ENCODE measurements at regions not wholly inside any gene's neighbourhood (a gene's known extent, or its start where the extent isn't known, plus 50 kb on each side); places are given as distances from the start of the nearest gene placed in this dataset.

GRCh38 chr7:46135557-46135956 is 214.5 kb upstream of the IGFBP3 start:
- Mint-ChIP-seq H3K9me3 (no peaks in the 10 kb centered on the region), H3K4me1 (no peaks in the 10 kb centered on the region)
- no peak for ATAC-seq (ENCODE audit: low read depth)

GRCh38 chr7:46134795-46135194 is 213.7 kb upstream of the IGFBP3 start:
- Mint-ChIP-seq H3K27ac (no peak overlapping the region), H3K36me3 (no peaks in the 10 kb centered on the region), H3K4me3 (no peak overlapping the region), H3K4me1 (no peaks in the 10 kb centered on the region), H3K27me3 (no peaks in the 10 kb centered on the region), H3K9me3 (no peaks in the 10 kb centered on the region)
- no peak for DNase-seq (ENCODE audit: low spot score in 2 of 2)
- no peak for ATAC-seq (ENCODE audit: low read depth)

More at GRCh38 chr7:46135557-46135956, 214.5 kb upstream of the IGFBP3 start:
- Mint-ChIP-seq H3K4me3 (no peak overlapping the region), H3K36me3 (no peaks in the 10 kb centered on the region), H3K27me3 (no peaks in the 10 kb centered on the region), H3K27ac (no peak overlapping the region)
- no peak for DNase-seq (ENCODE audit: low spot score in 2 of 2)

- ATAC-seq (ENCODE audit: low read depth) (no peak), DNase-seq (ENCODE audit: low spot score in 2 of 2) (no peak)
- no peaks in the 10 kb centered on the region for H3K36me3 Mint-ChIP-seq
- no peaks in the 10 kb centered on the region for H3K4me1 Mint-ChIP-seq
- H3K27me3 Mint-ChIP-seq: no peaks in the 10 kb centered on the region
- H3K27ac Mint-ChIP-seq: no peak overlapping the region
- no peaks in the 10 kb centered on the region for H3K9me3 Mint-ChIP-seq
- H3K4me3 Mint-ChIP-seq: no peak overlapping the region
These were observed 213.3 kb upstream of the IGFBP3 start for GRCh38 chr7:46134385-46134784.

- no peaks in the 10 kb centered on the region for H3K27me3 Mint-ChIP-seq
- no peak for ATAC-seq (ENCODE audit: low read depth)
- H3K36me3 Mint-ChIP-seq: no peaks in the 10 kb centered on the region
- H3K4me3 Mint-ChIP-seq: no peak overlapping the region
- H3K4me1 Mint-ChIP-seq: no peaks in the 10 kb centered on the region
- no peak for DNase-seq (ENCODE audit: low spot score in 2 of 2)
- no peaks in the 10 kb centered on the region for H3K9me3 Mint-ChIP-seq
- no peak overlapping the region for H3K27ac Mint-ChIP-seq
These were observed 212.7 kb upstream of the IGFBP3 start for GRCh38 chr7:46133751-46134150.

GRCh38 chr7:46133072-46133471 is 212.0 kb upstream of the IGFBP3 start:
- Mint-ChIP-seq H3K4me3 (no peak overlapping the region), H3K27ac (no peak overlapping the region), H3K4me1 (no peaks in the 10 kb centered on the region), H3K9me3 (no peaks in the 10 kb centered on the region), H3K36me3 (no peaks in the 10 kb centered on the region), H3K27me3 (no peaks in the 10 kb centered on the region)
- ATAC-seq (ENCODE audit: low read depth) (no peak), DNase-seq (ENCODE audit: low spot score in 2 of 2) (no peak)

GRCh38 chr7:46131916-46132795 is 211.1 kb upstream of the IGFBP3 start:
- Mint-ChIP-seq H3K36me3 (no peaks in the 10 kb centered on the region), H3K27me3 (no peaks in the 10 kb centered on the region), H3K4me3 (no peak overlapping the region), H3K27ac (no peak overlapping the region), H3K9me3 (no peaks in the 10 kb centered on the region), H3K4me1 (no peaks in the 10 kb centered on the region)
- no peak for ATAC-seq (ENCODE audit: low read depth)
- DNase-seq (ENCODE audit: low spot score in 2 of 2): no peak

- Mint-ChIP-seq H3K4me1 (no peaks in the 10 kb centered on the region), H3K27me3 (no peaks in the 10 kb centered on the region), H3K27ac (no peak overlapping the region), H3K9me3 (no peaks in the 10 kb centered on the region), H3K36me3 (no peaks in the 10 kb centered on the region), H3K4me3 (no peak overlapping the region)
- DNase-seq (ENCODE audit: low spot score in 2 of 2) (no peak), ATAC-seq (ENCODE audit: low read depth) (no peak)
These were observed 208.8 kb upstream of the IGFBP3 start for GRCh38 chr7:46129831-46130230.

GRCh38 chr7:46127814-46128213 is 206.7 kb upstream of the IGFBP3 start:
- Mint-ChIP-seq H3K9me3 (no peaks in the 10 kb centered on the region), H3K4me1 (no peaks in the 10 kb centered on the region), H3K36me3 (no peaks in the 10 kb centered on the region), H3K27me3 (peaks cover 2% of the 10 kb centered on the region), H3K27ac (no peak overlapping the region), H3K4me3 (no peak overlapping the region)
- DNase-seq (ENCODE audit: low spot score in 2 of 2) (no peak), ATAC-seq (ENCODE audit: low read depth) (no peak)

GRCh38 chr7:46126675-46127300 is 205.7 kb upstream of the IGFBP3 start:
- Mint-ChIP-seq H3K27me3 (peaks cover 2% of the 10 kb centered on the region), H3K4me1 (no peaks in the 10 kb centered on the region), H3K36me3 (no peaks in the 10 kb centered on the region), H3K4me3 (no peak overlapping the region), H3K9me3 (no peaks in the 10 kb centered on the region), H3K27ac (no peak overlapping the region)
- ATAC-seq (ENCODE audit: low read depth) (no peak), DNase-seq (ENCODE audit: low spot score in 2 of 2) (no peak)

GRCh38 chr7:46123756-46124343 is 202.8 kb upstream of the IGFBP3 start:
- no peak overlapping the region for H3K4me3 Mint-ChIP-seq
- no peak overlapping the region for H3K27ac Mint-ChIP-seq
- H3K9me3 Mint-ChIP-seq: no peaks in the 10 kb centered on the region
- ATAC-seq (ENCODE audit: low read depth): no peak
- H3K27me3 Mint-ChIP-seq: peaks cover 2% of the 10 kb centered on the region
- H3K4me1 Mint-ChIP-seq: no peaks in the 10 kb centered on the region
- DNase-seq (ENCODE audit: low spot score in 2 of 2): no peak
- no peaks in the 10 kb centered on the region for H3K36me3 Mint-ChIP-seq

GRCh38 chr7:46115410-46115809 is 194.3 kb upstream of the IGFBP3 start:
- H3K4me3 Mint-ChIP-seq: no peak overlapping the region
- ATAC-seq (ENCODE audit: low read depth): no peak
- H3K27me3 Mint-ChIP-seq: no peaks in the 10 kb centered on the region
- no peaks in the 10 kb centered on the region for H3K4me1 Mint-ChIP-seq
- H3K36me3 Mint-ChIP-seq: no peaks in the 10 kb centered on the region
- H3K9me3 Mint-ChIP-seq: peaks cover 3% of the 10 kb centered on the region
- no peak overlapping the region for H3K27ac Mint-ChIP-seq
- no peak for DNase-seq (ENCODE audit: low spot score in 2 of 2)

- no peak overlapping the region for H3K4me3 Mint-ChIP-seq
- no peak for DNase-seq (ENCODE audit: low spot score in 2 of 2)
- H3K9me3 Mint-ChIP-seq: peaks cover 8% of the 10 kb centered on the region
- H3K27ac Mint-ChIP-seq: no peak overlapping the region
- no peaks in the 10 kb centered on the region for H3K27me3 Mint-ChIP-seq
- H3K4me1 Mint-ChIP-seq: no peaks in the 10 kb centered on the region
- no peak for ATAC-seq (ENCODE audit: low read depth)
- no peaks in the 10 kb centered on the region for H3K36me3 Mint-ChIP-seq
These were observed 188.4 kb upstream of the IGFBP3 start for GRCh38 chr7:46109437-46109836.

GRCh38 chr7:46108272-46108671 is 187.2 kb upstream of the IGFBP3 start:
- no peak overlapping the region for H3K27ac Mint-ChIP-seq
- H3K36me3 Mint-ChIP-seq: no peaks in the 10 kb centered on the region
- ATAC-seq (ENCODE audit: low read depth): no peak
- H3K4me3 Mint-ChIP-seq: no peak overlapping the region
- no peaks in the 10 kb centered on the region for H3K27me3 Mint-ChIP-seq
- peaks cover 8% of the 10 kb centered on the region for H3K9me3 Mint-ChIP-seq
- no peaks in the 10 kb centered on the region for H3K4me1 Mint-ChIP-seq
- DNase-seq (ENCODE audit: low spot score in 2 of 2): no peak

GRCh38 chr7:46107610-46108217 is 186.6 kb upstream of the IGFBP3 start:
- Mint-ChIP-seq H3K27ac (no peak overlapping the region), H3K27me3 (no peaks in the 10 kb centered on the region), H3K4me1 (no peaks in the 10 kb centered on the region), H3K9me3 (peaks cover 8% of the 10 kb centered on the region), H3K36me3 (no peaks in the 10 kb centered on the region), H3K4me3 (no peak overlapping the region)
- ATAC-seq (ENCODE audit: low read depth): no peak
- DNase-seq (ENCODE audit: low spot score in 2 of 2): no peak

All from memory B cell (primary cell).